Fibroblast of lung (primary cell): ENCODE measurements at regions not wholly inside any gene's neighbourhood (a gene's known extent, or its start where the extent isn't known, plus 50 kb on each side); places are given as distances from the start of the nearest gene placed in this dataset.
"Not testable (repeated sequence)": the region's sequence is repeated elsewhere in the genome, so short reads cannot be mapped to it uniquely, and the experiment has no call there.

Experiments
- EZH2 ChIP-seq: IDR thresholded peaks from 2 replicates; pipeline ENCODE4 v1.5.1; 2012; ENCODE audit warnings: low read length, control low read depth, mild to moderate bottlenecking; ENCODE audit errors: missing control alignments
- TF ChIP-seq, protein P1 (sequence below), 2 donors: IDR thresholded peaks in 1 of 2; conservative IDR thresholded peaks in 1 of 2; 1 replicate in 1 of 2; 2 replicates in 1 of 2; pipeline ENCODE4 v1.5.1; 2011 to 2012; ENCODE audit warnings: low read length in 2 of 2, control low read depth in 1 of 2, inconsistent platforms in 1 of 2, low read depth in 1 of 2, mild to moderate bottlenecking in 1 of 2

DNA sequence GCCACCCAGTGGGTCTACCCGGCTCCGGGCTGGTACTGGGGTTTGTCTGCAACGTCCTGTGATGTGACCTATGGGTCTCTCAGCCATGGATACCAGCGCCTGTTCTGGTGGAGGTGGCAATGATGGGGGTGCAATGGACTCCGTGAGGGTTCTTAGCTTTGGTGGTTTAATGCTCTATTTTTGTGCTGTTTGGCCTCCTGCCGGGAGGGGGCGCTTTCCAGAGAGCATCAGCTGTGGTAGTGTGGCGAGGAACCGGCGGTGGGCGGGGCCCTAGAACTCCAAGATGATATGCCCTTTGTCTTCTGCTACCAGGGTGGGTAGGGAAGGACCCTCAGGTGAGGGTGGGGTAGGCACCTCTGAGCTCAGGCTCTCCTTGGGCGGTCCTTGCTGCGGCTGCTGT is 324.1 kb upstream of the ZFP42 start:
- TF ChIP-seq, protein P1, sequence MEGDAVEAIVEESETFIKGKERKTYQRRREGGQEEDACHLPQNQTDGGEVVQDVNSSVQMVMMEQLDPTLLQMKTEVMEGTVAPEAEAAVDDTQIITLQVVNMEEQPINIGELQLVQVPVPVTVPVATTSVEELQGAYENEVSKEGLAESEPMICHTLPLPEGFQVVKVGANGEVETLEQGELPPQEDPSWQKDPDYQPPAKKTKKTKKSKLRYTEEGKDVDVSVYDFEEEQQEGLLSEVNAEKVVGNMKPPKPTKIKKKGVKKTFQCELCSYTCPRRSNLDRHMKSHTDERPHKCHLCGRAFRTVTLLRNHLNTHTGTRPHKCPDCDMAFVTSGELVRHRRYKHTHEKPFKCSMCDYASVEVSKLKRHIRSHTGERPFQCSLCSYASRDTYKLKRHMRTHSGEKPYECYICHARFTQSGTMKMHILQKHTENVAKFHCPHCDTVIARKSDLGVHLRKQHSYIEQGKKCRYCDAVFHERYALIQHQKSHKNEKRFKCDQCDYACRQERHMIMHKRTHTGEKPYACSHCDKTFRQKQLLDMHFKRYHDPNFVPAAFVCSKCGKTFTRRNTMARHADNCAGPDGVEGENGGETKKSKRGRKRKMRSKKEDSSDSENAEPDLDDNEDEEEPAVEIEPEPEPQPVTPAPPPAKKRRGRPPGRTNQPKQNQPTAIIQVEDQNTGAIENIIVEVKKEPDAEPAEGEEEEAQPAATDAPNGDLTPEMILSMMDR (conservative IDR thresholded peaks at IDR 0.05 in 1 of 2, IDR thresholded peaks at IDR 0.05 in 1 of 2; ENCODE audit: low read depth in 1 of 2, low read length in 2 of 2), result not testable (repeated sequence)
- not testable (repeated sequence) for TF ChIP-seq EZH2
